H1 (cell line): ENCODE measurements at regions not wholly inside any gene's neighbourhood (a gene's known extent, or its start where the extent isn't known, plus 50 kb on each side); places are given as distances from the start of the nearest gene placed in this dataset.

Experiments
- CTCF ChIP-seq, 3 experiments: IDR thresholded peaks; 1 replicate in 2 of 3; 2 replicates in 1 of 3; pipeline versions ENCODE4 v1.5.1 to v1.6.1; 2011; ENCODE audit warnings: low read length in 3 of 3, mild to moderate bottlenecking in 3 of 3, inconsistent platforms in 2 of 3, low read depth in 1 of 3, moderate library complexity in 1 of 3; ENCODE audit not compliant: insufficient read depth in 1 of 3; ENCODE audit errors: control extremely low read depth in 1 of 3
- EZH2 ChIP-seq: fragments of 200-600 bp; sonication (generic); IDR thresholded peaks from 2 replicates; pipeline ENCODE4 v1.7.1; 2012; ENCODE audit warnings: low read depth, mild to moderate bottlenecking, moderate library complexity, low read length, inconsistent platforms; ENCODE audit not compliant: severe bottlenecking
- GTF2F1 ChIP-seq: IDR thresholded peaks from 2 replicates; pipeline ENCODE4 v1.6.1; 2012; ENCODE audit warnings: low read depth, low read length, improper control_type of control experiment, borderline replicate concordance
- POU5F1 ChIP-seq: IDR thresholded peaks from 2 replicates; pipeline ENCODE4 v1.6.1; 2011; ENCODE audit warnings: low read depth, mild to moderate bottlenecking, low read length, moderate library complexity
- TEAD4 ChIP-seq: IDR thresholded peaks from 2 replicates; pipeline ENCODE4 v1.6.1; 2012; ENCODE audit warnings: low read depth, low read length, inconsistent platforms, mixed read lengths
- TF ChIP-seq, protein P1 (sequence below): IDR thresholded peaks from 2 replicates; pipeline ENCODE4 v1.6.1; 2012; ENCODE audit warnings: inconsistent platforms

DNA sequence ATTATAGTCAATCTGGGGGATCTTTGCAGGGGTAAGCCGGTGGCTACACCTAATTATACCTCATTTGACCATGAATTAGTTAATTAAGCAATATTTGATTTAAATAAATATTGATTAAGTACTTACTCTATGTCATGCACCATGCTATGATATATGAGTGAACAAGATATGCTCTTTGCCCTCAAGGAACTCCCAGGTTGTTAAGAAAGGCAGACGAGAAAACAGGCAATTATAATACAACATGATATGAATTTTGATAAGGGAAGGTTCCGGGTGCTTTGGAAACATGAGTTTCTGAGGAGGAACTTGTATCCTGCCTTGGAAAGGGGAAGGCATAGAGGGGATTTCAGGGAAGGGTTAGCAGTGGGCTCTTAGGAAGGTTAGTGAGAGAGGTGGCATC is 412.9 kb downstream of the WDR72 start:
- TF ChIP-seq GTF2F1 (no peak), TEAD4 (no peak), CTCF (IDR thresholded peaks at IDR 0.05; ENCODE audit: control extremely low read depth in 1 of 3, insufficient read depth in 1 of 3, low read depth in 1 of 3, low read length in 3 of 3) (no peak), EZH2 (no peak), POU5F1 (no peak)
- TF ChIP-seq, protein P1, sequence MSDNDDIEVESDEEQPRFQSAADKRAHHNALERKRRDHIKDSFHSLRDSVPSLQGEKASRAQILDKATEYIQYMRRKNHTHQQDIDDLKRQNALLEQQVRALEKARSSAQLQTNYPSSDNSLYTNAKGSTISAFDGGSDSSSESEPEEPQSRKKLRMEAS = no peak
